ENCODE measurements at regions not wholly inside any gene's neighbourhood (a gene's known extent, or its start where the extent isn't known, plus 50 kb on each side); places are given as distances from the start of the nearest gene placed in this dataset.

DNA sequence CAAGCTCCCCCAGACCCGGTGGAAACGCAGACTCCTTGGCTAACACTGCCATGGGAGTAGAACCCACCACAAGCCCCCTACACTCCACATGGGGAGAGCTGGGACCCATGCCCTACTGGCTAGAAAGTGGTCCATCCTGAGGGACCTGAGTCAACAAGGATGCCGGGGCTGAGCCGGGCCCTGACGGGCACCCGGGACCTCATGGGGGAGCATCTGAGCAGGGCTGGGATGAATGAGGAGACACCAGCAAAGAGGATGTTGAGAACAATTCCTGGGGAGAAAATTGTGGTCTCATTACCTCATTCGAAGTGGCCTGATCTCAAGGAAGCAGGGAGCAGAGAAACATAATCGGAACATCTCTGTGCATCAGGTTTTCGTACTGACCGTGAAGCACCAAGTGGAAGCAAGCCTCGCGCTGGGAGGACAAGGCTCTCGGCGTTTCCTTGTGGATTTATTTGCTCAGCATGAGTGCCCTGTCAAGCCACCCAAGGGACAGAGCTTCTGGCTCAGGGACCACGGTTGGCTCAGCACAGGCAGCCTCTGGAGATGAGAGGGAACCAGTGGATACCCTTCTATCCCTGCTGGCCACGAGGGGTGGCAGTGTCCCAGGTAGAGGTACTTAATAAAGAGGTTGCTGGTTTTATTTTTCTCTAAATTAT lies 132.2 kb upstream of the FAM20C start:
- TF ChIP-seq CTCF (IDR thresholded peaks at IDR 0.05 in 4 of 5, conservative IDR thresholded peaks at IDR 0.05 in 1 of 5) (no peak), POLR2A (IDR thresholded peaks at IDR 0.05) (no peak)

All from gastrocnemius medialis (tissue), 4 donors.